Endothelial cell of umbilical vein (primary cell): ENCODE measurements at regions not wholly inside any gene's neighbourhood (a gene's known extent, or its start where the extent isn't known, plus 50 kb on each side); places are given as distances from the start of the nearest gene placed in this dataset.

Source experiments
- BruUV-seq: library from RNA; stranded (reverse); fragments of 400-500 nt; replicated peaks from 2 replicates; lab custom pipeline; 2021; lab: Mats Ljungman, UMichigan
- CTCF ChIA-PET: fragments of 300-600, 350-600 bp; sonication (Branson Sonifier 250); formaldehyde crosslinking; loops from one replicate; lab custom pipeline; 2021; ENCODE audit warnings: antibody characterized with exemption, inconsistent platforms; lab: Charles Lee
- POLR2A ChIA-PET: fragments of 300-600, 350-600 bp; sonication (Branson Sonifier 250); formaldehyde crosslinking; loops from one replicate; lab custom pipeline; 2021; ENCODE audit warnings: antibody characterized with exemption, inconsistent platforms; lab: Charles Lee
- DNase-seq: peaks from one replicate; pipeline ENCODE4 v3.0.0-alpha.2; 2011; ENCODE audit warnings: low read depth, low spot score
- FAIRE-seq: peaks from 2 replicates; lab custom pipeline; 2011; peaks lifted over from hg19 to GRCh38; lab: Jason Lieb, UNC
- H2AFZ ChIP-seq: 2 replicates; pipeline ENCODE4 v1.6.0; 2012; ENCODE audit warnings: low read depth, low read length, control low read depth, inconsistent platforms
- H3K27ac ChIP-seq: 2 replicates; pipeline ENCODE4 v1.5.1; 2011; ENCODE audit warnings: low read depth, mild to moderate bottlenecking, control low read depth, low read length, moderate library complexity; ENCODE audit not compliant: insufficient read depth
- H3K27me3 ChIP-seq, 2 experiments: 2 replicates each; pipeline versions ENCODE4 v1.6.0 to v1.6.1; 2011; ENCODE audit warnings: low read length in 2 of 2, mixed read lengths in 1 of 2; ENCODE audit not compliant: control insufficient read depth in 2 of 2, insufficient read depth in 2 of 2
- H3K36me3 ChIP-seq, 2 experiments: 2 replicates in 1 of 2; 3 replicates in 1 of 2; pipeline ENCODE4 v1.5.1; 2011; ENCODE audit warnings: low read length in 2 of 2, mild to moderate bottlenecking in 1 of 2, moderate library complexity in 1 of 2; ENCODE audit not compliant: control insufficient read depth in 2 of 2, insufficient read depth in 2 of 2; ENCODE audit errors: extremely low read depth in 1 of 2
- H3K4me1 ChIP-seq: 3 replicates; pipeline ENCODE4 v1.5.1; 2011; ENCODE audit warnings: mild to moderate bottlenecking, low read length; ENCODE audit not compliant: control insufficient read depth, insufficient read depth; ENCODE audit errors: extremely low read depth
- H3K4me2 ChIP-seq: 2 replicates; pipeline ENCODE4 v1.6.1; 2011; ENCODE audit warnings: low read length, control low read depth, mixed read lengths; ENCODE audit not compliant: insufficient read depth
- H3K4me3 ChIP-seq, 3 experiments: fragments of 200-600 bp in 1 of 3; sonication (generic), shearing (Covaris generic) in 1 of 3; replicated peaks in 1 of 3; 2 replicates each; pipeline ENCODE4 v1.5.1; 2011 to 2016; ENCODE audit warnings: control low read depth in 3 of 3, low read length in 3 of 3, mild to moderate bottlenecking in 2 of 3, inconsistent platforms in 1 of 3, low read depth in 1 of 3, moderate library complexity in 1 of 3; ENCODE audit not compliant: insufficient read depth in 1 of 3
- H3K79me2 ChIP-seq: 2 replicates; pipeline ENCODE4 v1.6.0; 2012; ENCODE audit warnings: low read length, inconsistent platforms; ENCODE audit not compliant: control insufficient read depth, insufficient read depth
- H3K9ac ChIP-seq: replicated peaks from 2 replicates; pipeline ENCODE3; 2011; ENCODE audit warnings: low read length, control low read depth; ENCODE audit not compliant: insufficient read depth; ENCODE audit errors: extremely low read depth
- H3K9me1 ChIP-seq: replicated peaks from 3 replicates; pipeline ENCODE4 v1.6.0; 2011; ENCODE audit warnings: mild to moderate bottlenecking, low read length; ENCODE audit not compliant: control insufficient read depth, insufficient read depth; ENCODE audit errors: extremely low read depth
- H3K9me3 ChIP-seq: replicated peaks from 2 replicates; pipeline ENCODE4 v1.5.1; 2012; ENCODE audit warnings: low read length, inconsistent platforms; ENCODE audit not compliant: control insufficient read depth, insufficient read depth
- H4K20me1 ChIP-seq: replicated peaks from 2 replicates; pipeline ENCODE3; 2011; ENCODE audit warnings: mild to moderate bottlenecking, low read length; ENCODE audit not compliant: control insufficient read depth, insufficient read depth; ENCODE audit errors: extremely low read depth
- CTCF ChIP-seq, 2 donors: IDR thresholded peaks; 1 replicate in 1 of 2; 2 replicates in 1 of 2; pipeline ENCODE4 v1.5.1; 2011; ENCODE audit warnings: low read length in 2 of 2, mild to moderate bottlenecking in 2 of 2, moderate library complexity in 2 of 2, control low read depth in 1 of 2, inconsistent platforms in 1 of 2, low read depth in 1 of 2; ENCODE audit not compliant: insufficient read depth in 1 of 2; ENCODE audit errors: extremely low read depth in 1 of 2
- EZH2 ChIP-seq: IDR thresholded peaks from 2 replicates; pipeline ENCODE4 v1.6.1; 2012; ENCODE audit warnings: borderline replicate concordance, low read depth, mild to moderate bottlenecking, moderate library complexity, low read length, inconsistent platforms; ENCODE audit not compliant: severe bottlenecking
- FOS ChIP-seq: IDR thresholded peaks from 2 replicates; pipeline ENCODE4 v1.6.1; 2011; ENCODE audit warnings: mild to moderate bottlenecking, low read length, moderate library complexity, borderline replicate concordance; ENCODE audit not compliant: insufficient read depth
- GATA2 ChIP-seq: IDR thresholded peaks from 2 replicates; pipeline ENCODE4 v1.7.0; 2011; ENCODE audit warnings: low read depth, mild to moderate bottlenecking, moderate library complexity, mixed read lengths, low read length; ENCODE audit not compliant: insufficient read length, insufficient read depth
- JUN ChIP-seq: IDR thresholded peaks from 2 replicates; pipeline ENCODE4 v1.6.1; 2011; ENCODE audit warnings: borderline replicate concordance, low read depth; ENCODE audit not compliant: insufficient read length, insufficient read depth
- MAX ChIP-seq: IDR thresholded peaks from 2 replicates; pipeline ENCODE4 v1.6.1; 2011; ENCODE audit not compliant: insufficient read depth, insufficient read length
- MYC ChIP-seq: IDR thresholded peaks from one replicate; pipeline ENCODE4 v1.6.1; 2011; ENCODE audit warnings: mild to moderate bottlenecking, low read depth, low read length
- POLR2A ChIP-seq: IDR thresholded peaks from 2 replicates; pipeline ENCODE4 v1.6.1; 2012; ENCODE audit warnings: low read depth, mild to moderate bottlenecking, control low read depth, low read length
- POLR2AphosphoS5 ChIP-seq: IDR thresholded peaks from 2 replicates; pipeline ENCODE4 v1.6.1; 2012; ENCODE audit warnings: low read depth, mild to moderate bottlenecking, control low read depth, low read length, moderate library complexity; ENCODE audit not compliant: insufficient read depth
- dilution Hi-C: fragments of 300-500 bp; cut with MboI; formaldehyde crosslinking; loops from one replicate; pipeline ENCODE4 v1.15.0; 2019; ENCODE audit warnings: low sequenced_read_pairs; ENCODE audit not compliant: extremely low pct_ligation_motif_present
- intact Hi-C: fragments of 100-400 bp; cut with micrococcal nuclease; formaldehyde crosslinking; loops from one replicate; pipeline ENCODE4 v1.10.0; 2022

- no peak overlapping the region for H3K27ac ChIP-seq
- no peaks in the 10 kb centered on the region for H3K9me1 ChIP-seq
- no peak for FAIRE-seq
- H3K4me2 ChIP-seq, result no peak overlapping the region
- no peak overlapping the region for H3K4me3 ChIP-seq
- ChIA-PET CTCF (no interaction called here), POLR2A (no interaction called here)
- no peak for DNase-seq
- no peaks in the 10 kb centered on the region for H3K79me2 ChIP-seq
- no TSS peak for BruUV-seq
- no peak for TF ChIP-seq CTCF (IDR thresholded peaks at IDR 0.05; ENCODE audit: extremely low read depth in 1 of 2, insufficient read depth in 1 of 2, low read depth in 1 of 2, low read length in 2 of 2)
- no peak for TF ChIP-seq EZH2
- TF ChIP-seq POLR2AphosphoS5, result no peak
- no peak for TF ChIP-seq MAX
- no peak for TF ChIP-seq GATA2
- no peak for TF ChIP-seq JUN
- TF ChIP-seq POLR2A, result no peak
- TF ChIP-seq FOS, result no peak
- no peak for TF ChIP-seq MYC
- H2AFZ ChIP-seq, result no peak overlapping the region
- intact Hi-C loops, result no loop called here
- H3K36me3 ChIP-seq, result no peaks in the 10 kb centered on the region
- no peaks in the 10 kb centered on the region for H3K4me1 ChIP-seq
- H3K9ac ChIP-seq, result no peak overlapping the region
- dilution Hi-C loops, result no loop called here
- no peaks in the 10 kb centered on the region for H4K20me1 ChIP-seq
- peaks cover 1% of the 10 kb centered on the region for H3K9me3 ChIP-seq
- no peaks in the 10 kb centered on the region for H3K27me3 ChIP-seq
Measured at GRCh38 chr1:5012249-5012648, 357.8 kb downstream of the AJAP1 start.
